ENCODE measurements at regions not wholly inside any gene's neighbourhood (a gene's known extent, or its start where the extent isn't known, plus 50 kb on each side); places are given as distances from the start of the nearest gene placed in this dataset.

DNA sequence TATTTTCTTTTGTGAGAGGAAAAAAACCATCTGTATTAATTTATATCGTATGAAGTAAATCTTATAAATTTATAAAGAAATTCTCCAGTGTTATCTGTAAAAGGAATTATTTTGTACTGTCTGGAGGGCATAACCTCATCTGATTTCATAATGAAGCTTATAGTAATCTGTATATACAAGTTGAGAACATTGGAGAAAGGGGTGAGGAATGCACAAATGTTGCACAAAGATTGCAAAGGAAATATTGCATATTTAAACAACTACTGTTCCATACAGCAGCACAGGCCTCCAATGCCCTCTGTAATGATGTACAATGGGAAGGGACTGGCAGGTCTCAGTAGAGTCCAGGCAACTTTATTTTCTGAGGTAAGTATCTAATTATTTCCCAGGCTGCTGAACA is 50.8 kb upstream of the KCNJ16 start:
- no peak overlapping the region for H3K4me3 ChIP-seq
- no peak overlapping the region for H3K27ac ChIP-seq
- H3K4me1 ChIP-seq (replicated peaks in 1 of 2) = no peaks in the 10 kb centered on the region
- 67 to 100% (median 90%) methylated on average over 1 of the region's 1 CpG; no CpG with 5 or more reads in 2 of the 10 experiments for WGBS, 10 experiments
- in situ Hi-C loops (cut with MboI; ENCODE audit: low pct_unique_long_range_greater_than_20kb in 2 of 9, low sequenced_read_pairs in 9 of 9, unreplicated experiment in 9 of 9) = no loop called here
- ATAC-seq (replicated peaks in 6 of 8) = no peak
